ENCODE measurements at regions not wholly inside any gene's neighbourhood (a gene's known extent, or its start where the extent isn't known, plus 50 kb on each side); places are given as distances from the start of the nearest gene placed in this dataset.
"Not testable (repeated sequence)": the region's sequence is repeated elsewhere in the genome, so short reads cannot be mapped to it uniquely, and the experiment has no call there.

DNA sequence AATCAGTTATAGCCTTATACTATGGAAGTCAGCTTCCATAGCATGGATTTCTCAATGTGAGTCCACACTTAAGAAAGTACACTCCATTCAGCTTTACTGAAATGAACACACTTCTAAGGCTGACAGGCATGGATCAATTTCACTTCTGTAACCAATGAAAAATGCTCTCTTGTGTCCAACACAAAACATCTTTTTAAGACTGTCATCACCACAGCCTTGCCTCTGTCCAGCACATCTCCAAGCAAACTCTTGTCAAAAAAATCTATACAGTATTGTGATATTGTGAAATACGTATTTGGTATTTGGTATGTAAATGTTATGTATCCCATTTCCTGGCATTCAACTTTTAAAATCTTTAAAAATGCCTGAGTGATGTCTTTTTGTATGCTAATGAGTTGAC is 208.7 kb downstream of the RAP2B start:
- DNase-seq: no peak

DNA sequence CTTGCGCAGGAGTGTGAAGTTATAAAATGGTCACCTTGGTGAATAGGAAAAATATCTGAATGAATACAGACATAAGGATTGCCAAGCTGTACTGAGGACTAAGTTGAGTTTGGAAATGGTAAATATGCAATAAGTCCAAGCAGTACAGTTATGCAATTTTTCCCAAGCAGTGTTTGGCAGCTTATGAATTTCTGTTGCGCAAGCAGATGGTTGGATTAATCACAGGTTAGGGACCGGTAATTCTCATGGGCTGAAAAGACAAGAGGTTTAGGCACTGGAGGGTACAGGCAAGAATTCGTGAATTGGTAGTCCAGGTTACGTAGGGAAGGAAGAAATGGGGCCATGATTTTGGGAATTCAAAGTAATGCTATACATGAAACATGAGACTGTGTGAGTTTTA is 210.3 kb downstream of the RAP2B start:
- peak; percentile 23 to 36 for DNase-seq

DNA sequence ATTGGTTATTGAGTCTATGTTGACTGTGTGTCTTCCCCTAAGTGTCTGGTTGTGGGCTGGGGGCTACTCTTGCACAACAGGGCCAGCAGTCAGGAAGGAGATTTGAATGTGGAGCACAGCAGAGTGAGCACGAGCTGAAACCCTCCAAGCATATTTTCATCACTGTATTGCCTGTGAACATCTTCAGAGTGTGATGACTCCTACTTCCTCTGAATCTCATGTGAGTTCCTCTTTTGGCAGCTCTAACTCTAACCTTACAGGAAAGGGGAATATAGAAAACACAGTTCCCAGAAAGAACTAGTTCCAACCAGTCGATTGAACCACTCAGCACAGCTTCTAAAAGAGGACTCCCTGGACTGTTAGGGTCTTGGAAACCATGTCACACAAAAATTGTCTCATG is 211.6 kb downstream of the RAP2B start:
- no peak for DNase-seq

DNA sequence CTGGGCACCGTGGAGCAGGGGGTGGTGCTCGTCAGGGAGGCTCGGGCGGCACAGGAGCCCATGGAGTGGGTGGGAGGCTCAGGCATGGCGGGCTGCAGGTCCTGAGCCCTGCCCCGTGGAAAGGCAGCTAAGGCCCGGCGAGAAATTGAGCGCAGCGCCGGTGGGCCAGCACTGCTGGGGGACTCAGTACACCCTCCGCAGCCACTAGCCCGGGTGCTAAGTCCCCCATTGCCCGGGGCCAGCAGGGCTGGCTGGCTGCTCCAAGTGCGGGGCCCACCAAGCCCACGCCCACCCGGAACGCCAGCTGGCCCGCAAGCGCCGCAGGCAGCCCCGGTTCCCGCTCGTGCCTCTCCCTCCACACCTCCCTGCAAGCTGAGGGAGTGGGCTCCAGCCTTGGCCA is 216.3 kb downstream of the RAP2B start:
- DNase-seq: not testable (repeated sequence)

DNA sequence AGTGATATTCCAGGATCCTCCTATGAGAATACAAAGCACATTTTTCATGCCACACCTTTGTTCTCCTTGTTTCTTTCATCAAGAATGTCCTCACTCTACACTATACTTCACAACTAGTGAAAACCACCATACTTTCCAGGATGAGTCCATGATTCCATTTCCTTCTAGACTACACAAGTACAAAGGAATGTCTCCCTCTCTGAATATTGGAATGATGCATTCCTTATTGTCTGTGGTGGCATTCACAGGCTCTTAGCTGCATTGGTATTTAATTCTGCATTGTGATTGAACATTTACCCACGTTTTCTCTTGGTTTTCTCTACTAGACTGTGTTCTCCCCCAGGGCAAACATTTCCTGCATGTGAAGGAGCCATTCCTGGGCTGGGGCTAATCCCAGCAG is 217.5 kb downstream of the RAP2B start:
- DNase-seq: no peak

DNA sequence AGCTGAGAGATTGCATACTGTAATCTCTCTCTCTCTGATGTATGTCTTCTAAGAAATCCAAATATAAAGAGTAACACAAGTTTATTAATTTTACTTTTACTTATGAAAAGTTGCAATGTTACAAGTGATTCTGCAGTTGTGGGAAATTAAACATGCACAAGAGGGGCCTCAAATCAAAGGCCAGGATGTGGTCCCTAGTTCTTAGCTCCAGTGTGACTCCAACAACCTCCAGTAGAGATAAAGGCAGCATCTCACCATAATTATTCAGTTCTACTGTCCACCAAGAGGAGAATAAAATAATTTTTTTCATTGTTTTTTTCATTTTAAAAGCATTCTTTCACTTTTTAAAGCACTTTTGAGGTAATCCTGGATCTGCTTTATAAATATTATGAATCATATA is 223.3 kb downstream of the RAP2B start:
- DNase-seq: no peak

DNA sequence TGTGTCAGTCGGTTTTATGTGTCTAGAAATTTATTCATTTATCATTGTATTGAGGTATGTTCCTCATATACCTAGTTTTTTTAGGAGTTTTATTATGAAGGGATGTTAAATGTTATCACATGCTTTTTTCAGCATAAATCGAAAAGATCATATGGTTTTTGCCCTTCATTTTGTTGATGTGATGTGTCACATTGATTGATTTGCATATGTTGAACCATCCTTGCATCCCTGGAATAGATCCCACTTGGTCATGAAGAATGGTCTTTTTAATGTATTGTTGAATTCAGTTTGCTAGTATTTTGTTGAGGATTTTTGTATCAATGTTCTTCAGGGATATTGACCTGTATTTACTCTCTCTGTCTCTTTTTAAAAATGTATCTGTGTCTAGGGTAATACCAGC is 230.3 kb downstream of the RAP2B start:
- DNase-seq: no peak

DNA sequence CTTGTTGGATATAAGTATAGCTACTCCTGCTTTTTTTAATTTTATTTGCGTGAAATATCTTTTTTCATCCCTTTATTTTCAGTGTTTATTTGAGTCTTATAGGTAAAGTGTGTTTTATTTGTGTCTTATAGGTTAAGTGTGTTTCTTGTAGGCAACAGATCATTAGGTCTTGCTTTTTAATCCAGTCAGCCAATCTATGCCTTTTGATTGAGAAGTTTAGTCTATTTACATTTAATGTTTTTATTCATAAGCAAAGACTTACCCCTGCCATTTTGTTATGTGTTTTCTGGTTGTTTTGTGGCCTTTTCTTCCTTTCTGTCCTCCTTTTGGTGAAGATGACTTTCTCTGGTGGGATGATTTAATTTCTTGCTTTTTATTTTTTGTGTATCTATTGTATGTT is 232.0 kb downstream of the RAP2B start:
- DNase-seq: no peak

DNA sequence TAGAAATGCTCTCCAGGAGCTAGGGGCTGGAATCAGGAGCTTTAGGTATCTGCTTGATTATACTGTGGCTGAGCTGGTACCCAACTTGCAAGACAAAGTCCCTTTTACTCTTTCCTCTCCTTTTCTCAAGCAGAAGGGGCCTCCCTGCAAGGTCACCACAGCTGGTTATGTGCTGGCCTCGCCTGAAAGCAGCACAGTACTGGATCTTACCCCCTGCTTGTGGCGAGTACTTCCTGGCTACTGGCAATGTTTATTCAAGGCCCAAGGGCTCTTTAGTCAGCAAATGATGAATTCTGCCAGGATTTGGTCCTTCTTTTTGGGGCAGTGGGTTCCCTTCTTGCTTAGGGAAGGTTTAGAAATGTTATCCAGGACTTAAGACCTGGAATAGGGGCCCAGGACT is 234.6 kb downstream of the RAP2B start:
- no peak for DNase-seq

DNA sequence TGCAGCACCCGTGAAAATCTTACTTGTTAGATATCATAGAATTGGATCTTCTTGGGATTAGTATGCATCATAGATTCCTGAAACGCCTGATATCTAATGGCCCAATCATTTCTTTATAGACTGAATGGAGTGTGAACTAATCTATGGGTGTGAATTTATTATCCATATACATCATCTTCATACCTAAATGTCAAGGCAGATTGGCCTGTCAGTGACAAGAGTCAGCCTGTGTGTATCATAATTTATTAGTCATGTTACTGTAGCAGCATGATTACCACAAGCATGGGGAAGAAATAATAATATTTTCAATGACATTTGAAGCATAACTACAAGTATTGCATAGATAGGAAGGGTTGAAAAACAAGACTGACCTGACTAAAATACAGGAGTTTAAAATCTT is 235.8 kb downstream of the RAP2B start:
- no peak for DNase-seq

DNA sequence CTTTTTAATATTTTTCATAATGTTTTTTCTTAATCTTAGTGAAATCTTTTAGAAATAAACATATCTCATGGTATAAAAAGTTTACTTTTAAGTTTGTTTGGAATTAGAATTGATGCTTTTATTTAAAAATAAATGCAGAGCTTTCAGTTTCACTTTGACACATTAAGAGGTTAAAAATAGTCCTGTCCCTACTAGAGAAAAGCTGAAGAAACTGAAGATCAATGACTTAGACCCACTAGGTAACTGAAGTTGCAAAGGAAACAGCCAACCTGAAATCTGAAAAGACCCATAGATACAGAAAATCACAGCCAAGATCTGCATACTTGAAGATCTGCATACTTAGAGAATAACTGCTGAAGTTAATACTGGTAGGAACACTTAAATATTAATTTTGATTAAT is 237.6 kb downstream of the RAP2B start:
- DNase-seq: peak; percentile 2 to 7

DNA sequence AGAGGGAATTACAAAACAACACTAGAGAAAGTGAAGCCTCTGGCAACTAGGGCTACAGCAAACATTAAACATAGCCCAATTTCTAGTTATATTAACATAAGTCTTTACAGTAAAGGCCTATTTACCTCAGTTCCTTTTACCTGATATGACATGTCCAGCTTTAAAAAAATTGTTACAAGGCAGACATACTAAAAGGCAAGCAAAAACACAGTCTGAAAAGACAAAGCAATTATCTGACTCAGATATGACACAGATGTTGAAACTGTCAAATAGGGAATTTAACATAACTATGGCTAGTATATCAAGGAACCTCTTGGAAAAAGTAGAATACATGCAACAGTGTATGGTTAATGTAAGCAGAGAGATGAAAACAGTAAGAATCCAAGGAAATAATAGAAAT is 238.6 kb downstream of the RAP2B start:
- peak; percentile 67 to 69 for DNase-seq

DNA sequence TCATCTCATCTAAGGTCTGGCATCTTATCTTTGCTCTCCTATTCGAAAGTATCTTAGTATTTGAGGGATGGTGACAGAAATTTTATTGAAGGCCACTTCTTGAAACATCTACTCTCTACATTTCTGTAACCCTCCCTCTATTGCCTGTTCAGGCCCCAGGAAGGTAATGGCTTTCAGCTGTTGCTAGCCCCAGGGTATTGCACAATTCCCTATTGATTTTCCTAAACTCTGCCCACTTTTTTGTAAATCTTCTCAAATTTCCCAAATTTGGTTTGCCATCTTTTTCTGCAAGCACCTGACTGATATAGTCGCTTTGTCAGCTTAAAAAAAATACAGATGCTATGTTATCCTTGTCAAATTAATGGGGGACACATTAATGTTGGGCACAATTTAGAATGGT is 242.1 kb downstream of the RAP2B start:
- no peak for DNase-seq

DNA sequence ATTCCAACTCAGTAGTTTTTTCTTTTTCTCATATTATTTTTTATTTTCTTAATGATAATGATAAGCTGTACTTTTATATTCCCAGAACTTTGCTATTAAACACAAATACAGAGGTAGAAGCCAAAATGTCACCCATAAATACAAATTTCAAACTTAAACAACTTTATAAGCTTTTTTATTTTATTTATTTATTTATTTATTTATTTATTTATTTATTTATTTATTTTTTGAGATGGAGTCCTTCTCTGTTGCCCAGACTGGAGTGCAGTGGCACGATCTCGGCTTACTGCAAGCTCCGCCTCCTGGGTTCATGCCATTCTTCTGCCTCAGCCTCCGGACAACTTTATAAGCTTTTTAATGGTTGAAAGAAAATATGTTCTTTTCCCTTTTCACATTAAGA is 243.3 kb downstream of the RAP2B start:
- DNase-seq: not testable (repeated sequence)

DNA sequence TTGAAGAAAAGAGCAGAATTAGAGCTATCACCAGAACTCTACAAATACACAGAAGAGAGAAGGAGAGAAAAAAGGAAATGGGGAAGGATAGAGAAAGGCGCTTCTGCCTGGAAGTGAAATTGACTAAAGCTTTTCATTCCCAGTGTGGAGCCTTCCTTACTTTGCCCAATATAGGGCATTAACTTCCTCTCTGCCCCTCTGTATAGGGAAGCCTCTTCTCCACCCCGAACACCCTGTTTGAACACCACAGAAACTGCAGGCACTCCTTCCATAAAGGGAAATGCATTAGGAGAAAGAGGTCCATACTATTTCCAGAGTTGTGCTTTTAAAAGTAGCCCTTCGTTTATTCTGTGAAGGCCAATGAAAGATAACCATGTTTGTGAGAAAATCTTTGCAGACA is 248.5 kb downstream of the RAP2B start:
- DNase-seq: no peak

DNA sequence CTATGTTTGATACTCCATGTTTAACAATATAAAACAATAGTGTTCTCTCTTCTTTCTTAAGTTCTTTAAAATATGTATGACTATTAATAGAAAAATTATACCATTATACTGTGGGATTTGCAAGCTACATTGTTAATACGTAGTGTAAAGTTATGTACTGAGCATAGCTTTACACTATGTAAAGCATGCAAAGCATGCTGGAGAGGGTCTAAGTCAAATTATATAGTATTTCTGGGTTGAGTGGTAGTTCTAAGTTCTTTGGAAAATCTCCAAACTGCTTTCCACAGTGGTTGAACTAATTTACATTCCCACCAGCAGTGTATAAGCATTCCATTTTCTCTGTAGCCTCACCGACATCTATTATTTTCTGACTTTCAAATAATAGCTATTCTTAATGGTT is 253.0 kb downstream of the RAP2B start:
- DNase-seq: no peak

DNA sequence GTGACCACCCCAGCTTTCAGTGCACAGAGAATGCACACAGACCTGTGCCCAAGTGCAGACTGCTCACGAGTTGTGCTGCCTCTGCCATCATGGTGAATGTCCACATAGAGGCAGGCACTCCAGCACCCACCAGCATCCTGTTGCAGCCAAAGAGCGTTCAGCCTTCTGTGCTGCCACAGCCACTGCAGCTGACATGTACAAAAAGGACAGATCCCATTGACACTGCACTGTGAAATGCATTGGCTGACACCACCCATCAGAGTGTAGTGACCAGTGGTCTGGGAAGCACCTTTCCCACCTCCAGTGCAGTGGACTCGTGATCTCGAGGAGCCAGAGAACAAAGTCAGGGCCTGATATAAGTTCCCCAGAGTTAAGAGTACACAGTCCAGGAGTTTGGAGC is 260.3 kb downstream of the RAP2B start:
- no peak for DNase-seq

DNA sequence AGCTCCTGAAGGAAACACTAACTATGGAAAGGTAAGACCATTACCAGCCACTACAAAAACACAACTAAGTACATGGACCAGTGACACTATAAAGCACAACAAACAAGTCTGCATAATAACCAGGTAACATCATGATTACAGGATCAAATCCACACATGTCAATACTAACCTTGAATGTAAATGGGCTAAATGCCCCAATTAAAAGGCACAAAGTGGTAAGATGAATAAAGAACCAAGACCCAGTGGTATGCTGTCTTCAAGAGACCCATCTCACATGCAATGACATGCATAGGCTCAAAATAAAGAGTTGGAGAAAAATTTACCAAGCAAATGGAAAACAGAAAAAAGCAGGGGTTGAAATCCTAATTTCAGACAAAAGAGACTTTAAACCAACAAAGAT is 261.8 kb downstream of the RAP2B start:
- not testable (repeated sequence) for DNase-seq

DNA sequence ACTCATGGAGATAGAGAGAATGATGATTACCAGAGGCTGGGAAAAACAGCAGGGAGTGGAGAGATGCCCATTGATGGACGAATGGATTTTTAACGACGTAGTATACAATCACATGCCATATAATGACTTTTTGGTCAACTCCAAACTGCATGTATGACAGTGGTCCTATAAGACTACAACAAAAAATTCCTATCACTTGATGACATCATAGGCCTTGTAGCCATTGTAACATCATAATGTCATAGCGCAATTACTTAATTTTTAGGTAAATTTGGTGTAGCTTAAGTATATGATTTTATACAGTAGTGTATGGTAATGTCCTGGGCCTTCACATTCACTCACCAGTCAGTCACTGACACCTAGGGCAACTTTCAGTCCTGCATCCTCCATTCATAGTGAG is 264.3 kb downstream of the RAP2B start:
- no peak for DNase-seq

DNA sequence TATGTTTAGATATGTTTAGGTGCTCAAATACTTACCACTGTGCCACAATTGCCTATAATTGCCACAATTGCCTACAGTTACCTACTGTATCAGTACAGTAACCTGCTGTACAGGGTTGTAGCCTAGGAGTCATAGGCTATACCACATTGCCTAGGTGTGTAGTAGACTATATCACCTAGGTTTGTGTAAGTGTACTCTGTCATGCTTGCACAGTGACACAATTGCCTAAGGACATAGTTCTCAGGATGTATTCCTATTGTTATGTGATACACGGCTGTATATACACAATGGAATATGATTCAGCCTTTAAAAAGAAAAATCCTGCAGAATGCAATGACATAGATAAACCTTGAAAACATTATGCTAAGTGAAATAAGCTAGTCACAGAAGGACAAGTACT is 264.8 kb downstream of the RAP2B start:
- DNase-seq: no peak

DNA sequence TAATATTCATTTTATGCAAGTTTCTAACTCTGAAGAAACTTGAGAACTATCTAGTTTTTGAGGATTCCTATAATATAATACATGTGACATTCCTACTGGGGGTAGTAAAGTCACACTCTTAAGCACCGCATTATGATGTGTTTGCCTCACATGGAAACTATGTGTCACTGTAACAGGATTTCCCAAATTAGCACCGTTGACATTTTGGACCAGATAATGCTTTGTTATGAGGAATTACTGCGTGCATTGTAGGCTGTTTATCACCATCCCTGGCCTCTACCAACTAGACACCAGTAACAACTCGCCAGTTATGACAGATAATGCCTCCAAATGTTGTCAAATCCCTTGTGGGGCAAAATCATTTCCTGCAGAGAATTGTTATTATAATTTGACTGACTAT is 267.8 kb downstream of the RAP2B start:
- DNase-seq: no peak

DNA sequence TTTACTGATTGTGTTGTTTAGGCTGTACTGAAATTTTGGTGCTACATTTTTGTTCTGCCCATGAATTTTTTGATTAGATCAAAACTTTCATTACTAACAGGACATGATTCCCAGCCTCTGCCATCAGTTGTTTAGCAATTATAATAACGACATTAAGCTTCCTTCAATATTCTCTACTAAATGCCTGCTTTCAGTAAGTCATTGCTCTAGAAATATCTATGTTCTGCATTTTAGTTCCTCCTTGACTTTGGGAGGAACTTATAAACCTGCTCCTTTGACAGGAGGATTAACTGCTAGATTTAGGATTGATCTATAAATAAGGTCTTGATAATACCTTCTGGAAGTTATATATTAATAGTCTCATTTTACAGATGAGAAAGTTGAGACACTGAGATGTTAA is 269.1 kb downstream of the RAP2B start:
- DNase-seq: no peak

DNA sequence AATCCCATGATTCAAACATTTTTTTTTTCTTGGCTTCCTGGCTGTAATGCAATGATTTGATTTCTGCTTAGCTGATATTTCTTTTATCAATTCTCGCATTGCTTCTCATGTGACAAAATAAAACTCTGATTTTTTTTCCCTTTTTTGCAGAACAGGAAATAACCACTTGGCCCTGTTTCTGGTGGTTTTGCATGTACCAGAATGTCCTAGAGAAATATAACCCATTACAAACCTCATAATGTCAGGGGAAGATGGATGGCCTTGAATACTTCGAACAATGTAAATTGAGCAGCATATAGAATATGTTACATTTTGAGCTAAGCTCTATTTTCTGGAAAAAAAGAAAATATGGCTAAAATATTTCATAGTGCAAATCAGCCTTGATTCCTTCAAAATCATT is 275.6 kb downstream of the RAP2B start:
- DNase-seq: no peak

DNA sequence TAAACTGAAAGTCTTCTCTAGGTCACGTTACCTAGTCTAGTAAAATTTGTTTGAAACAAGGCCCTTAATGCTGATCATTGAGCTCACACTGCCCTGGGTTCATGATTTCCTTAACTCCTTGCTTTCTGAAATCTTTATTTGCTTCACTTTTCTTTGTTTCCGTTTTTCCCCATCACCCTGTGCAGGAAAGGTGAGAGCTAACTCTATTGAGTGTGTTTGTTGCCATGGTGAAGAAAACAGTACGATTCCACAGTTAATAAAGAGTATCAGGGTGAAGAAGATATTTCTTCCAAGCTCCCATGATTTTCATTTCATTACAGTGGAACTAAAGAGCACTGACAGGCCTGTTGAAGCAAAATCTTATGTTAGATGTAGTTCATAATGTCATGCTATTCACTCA is 276.2 kb downstream of the RAP2B start:
- no peak for DNase-seq

DNA sequence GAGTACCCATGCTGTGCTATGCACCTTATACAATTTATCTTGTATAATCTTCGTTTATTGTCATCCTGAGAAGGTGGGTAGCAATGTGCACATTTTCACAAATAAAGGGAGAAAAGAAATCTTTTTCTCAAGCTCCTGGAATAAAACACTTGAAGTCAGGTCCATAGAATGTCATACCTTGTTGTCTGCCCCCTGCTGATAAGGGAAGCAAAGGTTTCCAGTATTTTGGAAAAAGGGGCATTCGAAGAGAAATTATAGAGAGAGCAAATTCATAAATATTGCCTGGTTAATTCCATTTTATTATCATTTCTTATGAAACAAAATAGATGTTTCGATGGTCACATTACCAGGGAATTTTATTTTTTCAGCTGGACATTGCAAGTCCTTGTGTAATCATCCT is 277.8 kb downstream of the RAP2B start:
- DNase-seq: no peak
